Natural killer cell treated with Interleukin-12 subunit alpha and Interleukin-12 subunit beta and Interleukin-15 and Interleukin-18, amount 100 ng/mL, for 72 hours (primary cell): ENCODE measurements at regions not wholly inside any gene's neighbourhood (a gene's known extent, or its start where the extent isn't known, plus 50 kb on each side); places are given as distances from the start of the nearest gene placed in this dataset.
"Not testable (repeated sequence)": the region's sequence is repeated elsewhere in the genome, so short reads cannot be mapped to it uniquely, and the experiment has no call there.

Source experiments
- ATAC-seq, 2 donors: fragments of 150-1000 bp; cut with Tn5 transposase in 1 of 2; sonication (Bioruptor Pico), chemical (Tn5 transposase) in 1 of 2; 2 replicates each; pipeline ENCODE4 v1.10.0; 2021
- DNase-seq: peaks from one replicate; pipeline ENCODE4 v3.0.0; 2022; ENCODE audit warnings: low spot score
- H3K27ac Mint-ChIP-seq, 2 donors: 1 replicate in 1 of 2; 2 replicates in 1 of 2; pipeline ENCODE4 v1.8.0; 2022; ENCODE audit warnings: mixed read lengths in 2 of 2, mild to moderate bottlenecking in 1 of 2, moderate library complexity in 1 of 2
- H3K27me3 Mint-ChIP-seq, 2 donors: 1 replicate in 1 of 2; 2 replicates in 1 of 2; pipeline ENCODE4 v1.8.0; 2022; ENCODE audit warnings: mixed read lengths in 2 of 2
- H3K36me3 Mint-ChIP-seq: one replicate; pipeline ENCODE4 v1.8.0; 2022; ENCODE audit warnings: mixed read lengths
- H3K4me1 Mint-ChIP-seq, 2 donors: 1 replicate in 1 of 2; 2 replicates in 1 of 2; pipeline ENCODE4 v1.8.0; 2022; ENCODE audit warnings: low read depth in 2 of 2, mixed read lengths in 2 of 2, mild to moderate bottlenecking in 1 of 2
- H3K4me3 Mint-ChIP-seq: one replicate; pipeline ENCODE4 v1.8.0; 2022; ENCODE audit warnings: mixed read lengths
- H3K9me3 Mint-ChIP-seq: 2 replicates; pipeline ENCODE4 v1.8.0; 2022; ENCODE audit warnings: mixed read lengths

DNA sequence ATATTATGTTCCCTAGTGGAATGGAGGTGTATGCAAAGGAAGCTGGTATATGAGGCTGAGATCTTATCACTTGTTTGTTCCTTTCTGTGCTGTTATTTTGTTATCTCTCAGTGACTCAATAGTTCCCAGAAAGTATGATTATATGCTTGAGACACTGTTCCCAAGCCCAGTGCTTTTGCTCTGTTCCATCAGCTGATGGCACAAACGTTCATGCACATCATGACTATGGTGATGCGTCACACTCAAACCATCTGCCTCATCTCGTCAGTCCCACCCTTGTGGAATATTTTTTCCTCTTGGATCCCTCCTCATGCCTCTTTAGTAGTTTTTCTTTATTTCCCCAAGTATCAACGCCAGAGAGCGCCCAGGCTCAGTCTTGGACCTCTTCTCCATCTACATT lies 786.9 kb downstream of the AACS start:
- Mint-ChIP-seq H3K4me3 (no peak overlapping the region), H3K27ac (no peak overlapping the region), H3K9me3 (peaks cover 11% of the 10 kb centered on the region), H3K27me3 (no peaks in the 10 kb centered on the region), H3K4me1 (no peaks in the 10 kb centered on the region), H3K36me3 (no peaks in the 10 kb centered on the region)
- DNase-seq (no peak), ATAC-seq (no peak)

DNA sequence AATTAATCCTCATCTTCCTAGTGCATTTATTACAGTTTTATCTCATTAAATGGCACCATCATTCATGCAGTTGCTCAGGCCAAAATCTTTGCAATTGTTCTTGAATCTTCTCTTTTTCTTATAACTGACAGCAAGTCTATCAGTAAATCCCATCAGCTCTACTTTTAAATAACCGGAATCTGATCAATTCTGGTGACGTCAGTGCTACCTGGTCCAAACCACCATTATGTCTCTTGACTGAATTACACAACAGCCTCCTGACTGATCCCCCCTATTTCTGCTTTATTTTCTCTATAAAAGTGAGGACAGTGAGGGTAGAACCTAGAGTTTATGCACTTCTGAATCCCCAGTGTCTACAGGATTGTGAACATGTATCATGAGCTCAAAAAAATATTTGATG lies 787.4 kb downstream of the AACS start:
- peaks cover 11% of the 10 kb centered on the region for H3K9me3 Mint-ChIP-seq
- no peaks in the 10 kb centered on the region for H3K4me1 Mint-ChIP-seq
- H3K27me3 Mint-ChIP-seq = no peaks in the 10 kb centered on the region
- H3K4me3 Mint-ChIP-seq = no peak overlapping the region
- ATAC-seq (no peak), DNase-seq (no peak)
- no peaks in the 10 kb centered on the region for H3K36me3 Mint-ChIP-seq
- H3K27ac Mint-ChIP-seq = no peak overlapping the region

DNA sequence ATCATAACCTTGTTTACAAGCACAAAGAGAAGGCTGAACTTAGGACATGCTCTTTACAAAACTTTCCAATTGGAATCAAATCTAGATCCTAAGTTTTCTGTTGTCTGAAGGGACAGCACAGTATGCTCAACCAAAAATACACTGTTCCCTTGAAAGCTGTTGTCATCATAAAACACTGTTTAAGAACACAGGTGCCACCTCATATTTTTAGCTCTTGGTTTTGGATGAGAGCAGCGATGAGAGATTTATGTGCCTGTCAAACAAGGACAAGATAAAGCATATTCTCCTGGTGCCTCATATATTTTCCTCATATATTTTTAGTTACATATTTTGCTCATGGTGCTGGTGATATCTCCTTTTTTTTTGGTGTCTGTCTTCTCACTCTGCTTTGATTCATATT lies 788.4 kb downstream of the AACS start:
- Mint-ChIP-seq H3K27me3 (no peaks in the 10 kb centered on the region), H3K4me3 (no peak overlapping the region), H3K36me3 (no peaks in the 10 kb centered on the region), H3K27ac (no peak overlapping the region), H3K9me3 (peaks cover 11% of the 10 kb centered on the region), H3K4me1 (no peaks in the 10 kb centered on the region)
- DNase-seq = no peak
- ATAC-seq = no peak

DNA sequence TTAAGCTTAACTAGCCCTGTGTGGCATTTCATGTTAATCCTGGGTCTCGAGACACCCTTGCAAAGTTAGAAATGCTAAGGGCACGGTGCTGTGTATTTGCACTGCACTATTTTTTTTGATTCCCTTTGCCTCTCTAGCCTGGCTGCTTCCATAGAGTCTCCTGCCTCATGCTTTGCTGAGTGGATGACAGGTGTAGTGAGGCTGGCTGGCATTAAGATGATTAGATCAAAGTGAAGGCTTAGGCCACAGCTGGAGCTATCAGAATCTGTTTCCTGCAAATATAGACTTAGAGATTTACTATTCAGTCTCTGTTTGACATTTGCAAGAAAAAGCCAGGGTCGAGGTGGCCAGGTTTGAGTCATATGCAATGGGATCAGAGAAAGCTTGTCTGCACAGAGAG lies 791.1 kb downstream of the AACS start:
- Mint-ChIP-seq H3K9me3 (peaks cover 6% of the 10 kb centered on the region), H3K4me1 (no peaks in the 10 kb centered on the region), H3K27me3 (peaks cover 0 to 4% of the 10 kb centered on the region in 2 donors), H3K36me3 (no peaks in the 10 kb centered on the region), H3K27ac (no peak overlapping the region), H3K4me3 (no peak overlapping the region)
- no peak for ATAC-seq
- no peak for DNase-seq

DNA sequence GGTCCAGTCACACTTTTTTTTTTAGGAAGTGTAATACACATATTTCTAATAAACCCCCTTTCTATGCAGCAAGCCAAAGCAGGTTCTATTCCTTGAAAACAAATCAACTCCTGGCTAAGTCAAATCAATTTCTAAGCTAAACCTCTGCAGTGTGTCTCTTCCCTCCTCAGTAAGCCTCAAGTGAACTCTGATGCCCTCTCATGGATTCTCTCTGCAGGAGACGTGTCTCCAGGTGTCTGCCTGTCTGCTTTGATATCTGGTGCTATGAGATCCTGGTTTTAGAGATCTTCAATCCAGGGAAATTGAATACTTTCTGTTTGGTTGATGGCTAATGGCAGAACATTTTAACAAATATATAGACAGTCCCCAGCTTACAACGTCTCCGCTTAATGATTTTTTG lies 791.7 kb downstream of the AACS start:
- H3K4me1 Mint-ChIP-seq = no peaks in the 10 kb centered on the region
- H3K9me3 Mint-ChIP-seq = peaks cover 6% of the 10 kb centered on the region
- H3K36me3 Mint-ChIP-seq = no peaks in the 10 kb centered on the region
- no peak overlapping the region for H3K27ac Mint-ChIP-seq
- no peak overlapping the region for H3K4me3 Mint-ChIP-seq
- no peak for DNase-seq
- peaks cover 0 to 4% of the 10 kb centered on the region in 2 donors for H3K27me3 Mint-ChIP-seq
- ATAC-seq = no peak

DNA sequence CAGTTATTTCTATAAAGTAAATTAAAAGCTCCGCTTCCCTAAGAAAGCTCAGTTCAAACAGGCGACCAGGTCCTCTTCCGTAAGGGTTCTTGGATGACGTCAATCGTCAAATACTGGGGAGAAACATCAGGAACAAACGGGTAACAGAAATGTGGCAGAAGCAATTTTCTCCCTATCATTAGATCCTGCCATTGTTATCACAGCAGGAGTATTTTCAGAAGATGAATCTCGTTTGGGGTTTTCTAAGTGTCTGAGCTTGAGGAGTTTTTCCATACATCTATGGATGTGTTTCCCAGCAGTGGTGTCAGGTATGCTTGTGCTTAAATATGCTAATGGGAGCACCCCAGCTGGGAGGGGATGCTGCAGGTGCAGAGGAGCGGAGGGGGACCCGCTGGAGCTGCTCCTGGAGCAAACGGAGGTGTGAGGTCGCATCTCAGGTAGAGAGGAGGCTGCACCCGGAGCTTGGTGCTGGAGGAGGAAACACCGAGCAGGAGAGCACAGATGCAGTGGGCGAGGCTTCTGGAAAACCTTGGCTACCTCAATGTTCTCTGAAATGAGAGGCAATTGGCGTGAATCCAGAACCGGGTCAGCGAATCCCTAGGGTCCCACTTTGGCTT lies 795.5 kb downstream of the AACS start:
- H3K27ac Mint-ChIP-seq = no peak overlapping the region
- no peak overlapping the region for H3K4me3 Mint-ChIP-seq
- DNase-seq = no peak
- no peaks in the 10 kb centered on the region for H3K36me3 Mint-ChIP-seq
- no peaks in the 10 kb centered on the region for H3K4me1 Mint-ChIP-seq
- H3K9me3 Mint-ChIP-seq = no peaks in the 10 kb centered on the region
- ATAC-seq = no peak
- peaks cover 0 to 4% of the 10 kb centered on the region in 2 donors for H3K27me3 Mint-ChIP-seq

DNA sequence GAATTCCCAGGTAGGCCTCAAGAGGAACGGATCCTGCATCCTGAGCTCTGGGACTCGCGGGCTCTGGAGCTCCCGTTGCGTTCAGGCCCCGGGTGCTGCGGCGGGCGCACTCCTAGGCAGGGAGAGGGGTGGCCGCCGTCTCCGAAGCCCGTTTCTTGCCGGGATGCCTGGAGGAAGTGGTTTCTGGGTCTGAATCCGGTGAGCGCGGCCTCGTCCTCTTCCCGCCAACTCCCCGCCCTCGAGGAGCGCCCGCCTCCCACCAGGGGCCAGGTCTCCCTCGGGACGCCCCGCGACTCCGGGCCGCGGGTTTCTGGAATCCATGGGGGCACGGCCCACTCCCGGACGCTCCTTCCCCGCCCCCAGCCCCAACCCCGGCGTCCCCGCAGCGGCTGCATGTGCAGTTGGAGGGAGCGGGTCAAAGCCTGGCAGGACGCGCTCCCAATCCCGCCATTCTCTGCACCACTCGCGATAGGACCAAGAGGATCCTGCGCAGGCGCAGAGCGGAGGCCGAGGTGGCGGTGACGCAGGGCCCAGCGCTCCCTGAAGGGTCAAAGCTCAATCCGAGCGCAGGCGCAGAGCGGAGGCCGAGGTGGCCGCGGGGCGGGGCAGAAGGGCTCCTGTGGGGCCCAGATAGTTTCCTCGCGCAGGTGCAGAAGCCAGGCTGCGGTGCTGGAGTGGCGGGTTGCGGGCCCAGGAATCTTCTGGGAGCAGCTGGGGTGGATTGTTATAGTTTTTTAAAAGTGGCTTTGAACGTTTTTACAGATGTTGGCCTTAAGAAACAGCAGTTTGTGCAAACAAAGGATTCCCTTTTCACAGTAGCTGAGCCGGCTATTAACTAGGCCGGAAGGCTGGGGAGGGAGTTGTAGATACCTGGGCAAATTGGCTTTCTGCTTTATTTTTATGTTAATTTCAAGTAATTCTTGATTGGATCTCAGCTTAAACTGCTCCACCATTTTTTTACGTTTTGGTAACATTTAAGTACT lies 796.4 kb downstream of the AACS start:
- DNase-seq (no peak), ATAC-seq (no peak)
- H3K4me3 Mint-ChIP-seq = no peak overlapping the region
- no peaks in the 10 kb centered on the region for H3K9me3 Mint-ChIP-seq
- no peaks in the 10 kb centered on the region for H3K4me1 Mint-ChIP-seq
- no peak overlapping the region for H3K27ac Mint-ChIP-seq
- H3K36me3 Mint-ChIP-seq = no peaks in the 10 kb centered on the region
- H3K27me3 Mint-ChIP-seq = peaks cover 0 to 4% of the 10 kb centered on the region in 2 donors

DNA sequence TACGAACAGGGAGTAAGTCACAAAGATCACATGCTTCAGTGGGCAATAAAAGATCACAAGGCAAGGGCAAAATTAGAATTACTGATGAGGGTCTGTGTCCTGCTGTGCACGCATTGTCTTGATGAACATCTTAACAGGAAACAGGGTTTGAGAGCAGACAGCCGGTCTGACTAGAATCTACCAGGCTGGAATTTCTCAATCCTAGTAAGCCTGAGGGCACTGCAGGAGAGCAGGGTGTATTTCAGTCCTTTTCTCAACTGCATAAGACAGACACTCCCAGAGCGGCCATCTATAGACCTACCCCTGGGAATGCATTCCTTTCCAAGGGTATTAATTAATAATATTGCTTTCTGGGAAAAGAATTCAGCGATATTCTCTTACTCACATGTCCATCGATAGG lies 800.0 kb downstream of the AACS start:
- not testable (repeated sequence) for H3K4me3 Mint-ChIP-seq, H3K4me1 Mint-ChIP-seq, H3K36me3 Mint-ChIP-seq, H3K9me3 Mint-ChIP-seq, H3K27ac Mint-ChIP-seq, H3K27me3 Mint-ChIP-seq, ATAC-seq, DNase-seq

DNA sequence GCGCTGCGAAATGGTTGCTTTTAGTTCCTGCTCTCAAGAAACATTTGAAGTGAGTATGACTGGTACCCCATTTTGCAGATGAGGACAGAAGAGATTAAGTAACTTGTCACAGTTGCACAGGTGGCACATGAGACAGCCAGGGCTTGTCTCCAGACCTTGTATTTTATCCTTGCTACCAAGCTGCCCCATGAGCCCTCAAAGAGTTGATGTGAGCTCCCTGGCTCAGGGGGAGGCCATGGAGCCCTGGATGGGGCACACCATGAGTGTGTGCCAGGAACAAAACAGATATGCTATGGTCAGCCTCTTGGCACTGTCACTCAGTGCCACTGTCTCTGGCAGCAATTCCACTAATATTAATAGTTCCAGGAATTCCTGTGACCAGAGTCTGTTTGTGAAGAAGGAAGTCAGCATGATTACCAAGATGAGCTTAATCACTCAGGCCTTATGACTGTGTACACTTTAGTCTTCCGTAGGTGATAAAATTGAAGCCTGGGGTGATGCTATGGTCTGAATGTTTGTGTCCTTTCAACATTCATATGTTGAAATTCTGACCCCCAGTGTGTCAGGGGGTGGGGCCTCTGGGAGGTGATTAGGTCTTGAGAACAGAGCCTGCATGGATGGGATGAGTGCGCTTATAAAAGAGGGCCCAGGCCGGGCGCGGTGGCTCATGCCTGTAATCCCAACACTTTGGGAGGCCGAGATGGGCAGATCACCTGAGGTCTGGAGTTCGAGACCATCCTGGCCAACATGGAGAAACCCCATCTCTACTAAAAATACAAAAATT lies 806.8 kb downstream of the AACS start:
- DNase-seq = no peak
- Mint-ChIP-seq H3K4me1 (no peaks in the 10 kb centered on the region), H3K36me3 (no peaks in the 10 kb centered on the region), H3K9me3 (peaks cover 3% of the 10 kb centered on the region), H3K4me3 (no peak overlapping the region), H3K27ac (no peak overlapping the region), H3K27me3 (no peaks in the 10 kb centered on the region)
- no peak for ATAC-seq

DNA sequence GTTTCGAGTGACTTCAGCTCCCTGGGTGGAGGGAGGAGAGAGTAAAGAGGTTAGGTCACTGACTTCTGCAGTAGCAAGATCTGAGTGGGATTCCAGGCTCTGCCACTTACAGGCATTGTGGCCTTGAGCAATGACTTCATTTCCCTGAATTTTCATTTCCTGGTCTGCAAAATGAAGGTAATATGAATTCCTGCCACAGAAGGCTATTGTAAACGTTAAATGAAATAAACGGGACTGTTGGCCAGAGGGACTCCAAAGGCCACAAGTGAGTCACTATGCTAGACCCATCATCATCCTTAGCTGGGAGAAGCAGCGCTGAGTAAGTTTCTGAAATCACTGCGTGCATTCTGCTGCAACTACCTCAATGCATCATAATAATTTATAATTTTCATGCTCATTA lies 807.8 kb downstream of the AACS start:
- Mint-ChIP-seq H3K4me1 (no peaks in the 10 kb centered on the region), H3K27me3 (no peaks in the 10 kb centered on the region), H3K9me3 (peaks cover 3% of the 10 kb centered on the region), H3K4me3 (no peak overlapping the region), H3K36me3 (no peaks in the 10 kb centered on the region), H3K27ac (no peak overlapping the region)
- DNase-seq (no peak), ATAC-seq (no peak)

DNA sequence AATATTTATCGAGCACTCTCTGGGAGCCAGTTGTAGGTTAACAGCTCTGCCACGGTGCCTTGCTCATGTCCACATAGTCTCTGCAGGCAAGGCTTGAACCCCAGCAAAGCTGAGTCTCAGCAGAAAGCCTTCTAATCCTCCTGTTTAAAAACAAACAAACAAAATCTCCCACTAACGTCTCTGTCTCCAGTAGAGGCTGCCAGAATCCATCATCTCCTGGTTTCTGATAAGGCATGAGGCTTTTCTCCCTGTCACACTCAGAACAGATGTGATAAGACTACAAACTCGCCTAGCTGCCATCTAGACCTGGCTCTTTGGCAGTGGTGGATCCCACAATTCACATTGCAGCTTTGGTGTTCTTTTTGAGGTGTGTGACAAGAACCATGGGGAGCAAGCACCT lies 813.2 kb downstream of the AACS start:
- ATAC-seq (no peak), DNase-seq (no peak)
- Mint-ChIP-seq H3K36me3 (no peaks in the 10 kb centered on the region), H3K9me3 (peaks cover 3% of the 10 kb centered on the region), H3K4me1 (no peaks in the 10 kb centered on the region), H3K27ac (no peak overlapping the region), H3K27me3 (no peaks in the 10 kb centered on the region), H3K4me3 (no peak overlapping the region)

DNA sequence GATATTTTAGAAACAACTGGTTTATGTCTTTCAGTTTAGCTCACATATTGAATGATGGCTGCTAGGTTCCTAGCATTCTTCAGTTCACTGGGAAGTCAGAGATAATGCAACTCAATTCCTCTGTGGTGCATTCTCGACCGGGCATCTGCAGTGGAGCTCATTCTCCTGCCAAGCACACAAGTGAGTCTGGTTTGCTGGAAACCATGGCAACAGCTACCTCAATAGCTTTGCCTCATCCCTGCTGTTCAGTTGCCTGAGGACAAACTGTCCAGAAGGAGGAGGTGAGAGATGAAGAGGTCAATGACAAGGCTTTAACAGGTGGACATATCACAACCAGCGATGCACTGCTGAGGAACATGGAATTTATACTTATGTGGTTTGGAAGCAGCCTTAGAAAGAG lies 816.9 kb downstream of the AACS start:
- Mint-ChIP-seq H3K36me3 (no peaks in the 10 kb centered on the region), H3K9me3 (peaks cover 6% of the 10 kb centered on the region)
- ATAC-seq = no peak

DNA sequence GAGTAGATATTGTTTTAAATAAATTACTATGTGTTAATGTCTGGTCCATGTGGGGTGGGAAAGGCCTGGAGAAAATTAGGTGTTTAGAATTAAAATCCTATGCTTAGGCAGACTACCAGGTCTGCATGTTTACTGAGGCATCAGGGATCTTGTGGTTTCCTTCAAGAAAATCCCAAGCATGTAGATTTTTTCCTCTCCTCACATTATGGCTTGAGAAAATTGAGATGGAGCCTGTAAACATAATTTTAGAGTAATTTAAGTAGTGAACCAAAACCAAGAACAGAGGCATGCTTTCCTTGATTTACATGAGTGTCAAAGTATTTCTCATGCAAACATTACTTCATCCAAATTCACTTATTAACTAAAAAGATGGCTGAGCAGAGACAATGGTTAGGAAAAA lies 823.7 kb downstream of the AACS start:
- Mint-ChIP-seq H3K9me3 (peaks cover 9% of the 10 kb centered on the region), H3K4me3 (no peak overlapping the region), H3K4me1 (no peaks in the 10 kb centered on the region), H3K27me3 (no peaks in the 10 kb centered on the region), H3K27ac (no peak overlapping the region), H3K36me3 (no peaks in the 10 kb centered on the region)
- DNase-seq (no peak), ATAC-seq (no peak)

More for the DNA sequence above, 816.9 kb downstream of the AACS start:
- H3K4me3 Mint-ChIP-seq = no peak overlapping the region
- no peaks in the 10 kb centered on the region for H3K4me1 Mint-ChIP-seq
- H3K27me3 Mint-ChIP-seq = no peaks in the 10 kb centered on the region
- no peak for DNase-seq
- H3K27ac Mint-ChIP-seq = no peak overlapping the region

DNA sequence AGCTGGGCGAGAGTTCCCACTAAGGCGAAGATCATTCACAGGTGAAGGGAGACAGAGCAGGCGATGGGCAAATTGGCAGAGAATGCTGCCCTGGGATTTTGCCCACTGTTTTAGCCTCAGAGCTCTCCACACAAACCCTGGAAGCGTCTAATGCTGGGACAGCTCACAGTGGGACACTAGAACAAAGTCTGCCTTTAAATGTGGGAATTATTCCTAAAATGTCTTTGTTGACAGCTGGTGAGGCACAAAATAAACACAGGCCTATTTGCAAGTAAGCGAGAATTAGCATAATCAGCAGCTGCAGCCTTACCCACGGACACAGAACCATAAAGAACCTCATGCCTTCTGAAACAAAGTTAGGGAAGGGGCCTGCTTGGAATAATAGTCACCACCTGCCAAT lies 824.5 kb downstream of the AACS start:
- no peak for ATAC-seq
- H3K4me3 Mint-ChIP-seq = no peak overlapping the region

More for the DNA sequence above, 824.5 kb downstream of the AACS start:
- Mint-ChIP-seq H3K4me1 (no peaks in the 10 kb centered on the region), H3K9me3 (peaks cover 5% of the 10 kb centered on the region), H3K27me3 (no peaks in the 10 kb centered on the region), H3K36me3 (no peaks in the 10 kb centered on the region), H3K27ac (no peak overlapping the region)
- no peak for DNase-seq
